HG03439 (cell line): ENCODE measurements at regions not wholly inside any gene's neighbourhood (a gene's known extent, or its start where the extent isn't known, plus 50 kb on each side); places are given as distances from the start of the nearest gene placed in this dataset.
A peak's percentile ranks its signal among the peaks of the same experiment; 100 is the strongest.
"Not testable (repeated sequence)": the region's sequence is repeated elsewhere in the genome, so short reads cannot be mapped to it uniquely, and the experiment has no call there.

Experiments used
- ATAC-seq: cut with Tn5 transposase; IDR thresholded peaks from one replicate; pipeline ENCODE4 v1.9.1; 2021; ENCODE audit warnings: mild to moderate bottlenecking, moderate library complexity; ENCODE audit not compliant: unreplicated experiment

GRCh38 chr5:74501674-74502478 is 138.7 kb downstream of the ENC1 start:
- no peak for ATAC-seq

- no peak for ATAC-seq
These were observed 140.2 kb downstream of the ENC1 start for GRCh38 chr5:74500110-74500917.

GRCh38 chr5:74499256-74500050 is 141.1 kb downstream of the ENC1 start:
- no peak for ATAC-seq

GRCh38 chr5:74497706-74498105 is 142.8 kb downstream of the ENC1 start:
- ATAC-seq = no peak

GRCh38 chr5:74493411-74493810 is 147.1 kb downstream of the ENC1 start:
- no peak for ATAC-seq

GRCh38 chr5:74492230-74492629 is 148.3 kb downstream of the ENC1 start:
- ATAC-seq = no peak

GRCh38 chr5:74491586-74491985 is 148.9 kb downstream of the ENC1 start:
- no peak for ATAC-seq

GRCh38 chr5:74490814-74491213 is 149.7 kb downstream of the ENC1 start:
- peak; percentile 97 for ATAC-seq

GRCh38 chr5:74482990-74483389 is 157.5 kb downstream of the ENC1 start:
- ATAC-seq = no peak

- no peak for ATAC-seq
These were observed 158.0 kb downstream of the ENC1 start for GRCh38 chr5:74482523-74482922.

GRCh38 chr5:74481357-74481756 is 159.2 kb downstream of the ENC1 start:
- not testable (repeated sequence) for ATAC-seq

GRCh38 chr5:74480201-74480600 is 160.3 kb downstream of the ENC1 start:
- no peak for ATAC-seq

- ATAC-seq = no peak
These were observed 162.2 kb downstream of the ENC1 start for GRCh38 chr5:74478328-74478727.

GRCh38 chr5:74477761-74478160 is 162.8 kb downstream of the ENC1 start:
- ATAC-seq = no peak

- ATAC-seq = no peak
These were observed 163.6 kb downstream of the ENC1 start for GRCh38 chr5:74476819-74477453.

- no peak for ATAC-seq
These were observed 164.3 kb downstream of the ENC1 start for GRCh38 chr5:74476046-74476818.

- no peak for ATAC-seq
These were observed 168.7 kb downstream of the ENC1 start for GRCh38 chr5:74471875-74472274.

GRCh38 chr5:74469234-74469994 is 171.1 kb downstream of the ENC1 start:
- ATAC-seq = no peak

GRCh38 chr5:74468421-74468820 is 172.1 kb downstream of the ENC1 start:
- no peak for ATAC-seq
